Small intestine (tissue), 7 donors: ENCODE measurements at regions not wholly inside any gene's neighbourhood (a gene's known extent, or its start where the extent isn't known, plus 50 kb on each side); places are given as distances from the start of the nearest gene placed in this dataset.

Experiments
- DNase-seq, 2 donors: peaks; one replicate each; pipeline versions ENCODE4 v3.0.0 to v3.0.0-alpha.2; 2013
- FAIRE-seq: peaks from 2 replicates; lab custom pipeline; 2012; peaks lifted over from hg19 to GRCh38; lab: Jason Lieb, UNC
- H3K27ac ChIP-seq, 3 donors: one replicate each; pipeline ENCODE4 v1.5.1; 2013; ENCODE audit warnings: low read length in 2 of 3, mild to moderate bottlenecking in 2 of 3, control low read depth in 1 of 3, inconsistent platforms in 1 of 3, low read depth in 1 of 3, moderate library complexity in 1 of 3
- H3K27me3 ChIP-seq, 3 donors: one replicate each; pipeline ENCODE4 v1.6.1; 2013; ENCODE audit warnings: low read length in 3 of 3, inconsistent platforms in 1 of 3; ENCODE audit not compliant: control insufficient read depth in 3 of 3, insufficient read depth in 3 of 3
- H3K36me3 ChIP-seq, 3 donors: one replicate each; pipeline ENCODE4 v1.6.1; 2013; ENCODE audit warnings: low read length in 3 of 3, inconsistent platforms in 1 of 3, low read depth in 1 of 3, mild to moderate bottlenecking in 1 of 3, moderate library complexity in 1 of 3; ENCODE audit not compliant: control insufficient read depth in 3 of 3, insufficient read depth in 2 of 3
- H3K4me1 ChIP-seq, 3 donors: one replicate each; pipeline ENCODE4 v1.6.1; 2013; ENCODE audit warnings: low read length in 2 of 3, inconsistent platforms in 1 of 3, low read depth in 1 of 3, mild to moderate bottlenecking in 1 of 3, moderate library complexity in 1 of 3; ENCODE audit not compliant: control insufficient read depth in 3 of 3, insufficient read depth in 2 of 3
- H3K4me3 ChIP-seq, 3 donors: one replicate each; pipeline ENCODE4 v1.5.1; 2013; ENCODE audit warnings: low read length in 3 of 3, control low read depth in 1 of 3, inconsistent platforms in 1 of 3, low read depth in 1 of 3, mild to moderate bottlenecking in 1 of 3, moderate library complexity in 1 of 3
- H3K9me3 ChIP-seq, 2 donors: one replicate each; pipeline ENCODE4 v1.6.1; 2013; ENCODE audit warnings: low read depth in 1 of 2, low read length in 1 of 2; ENCODE audit not compliant: control insufficient read depth in 2 of 2, insufficient read depth in 1 of 2
- WGBS, 3 donors: extraction: QIAGEN DNeasy Blood & Tissue Kit; methylation state at CpG; one replicate each; pipeline ENCODE4 v1.1.7; 2013; 5-methylcytosine and 5-hydroxymethylcytosine counted together
- donor health status: healthy with polysubstance abuse.
- donor health status: control.
- donor health status: control.
- donor health status: Bipolar disorder and iron deficiency.
- donor health status: healthy.

DNA sequence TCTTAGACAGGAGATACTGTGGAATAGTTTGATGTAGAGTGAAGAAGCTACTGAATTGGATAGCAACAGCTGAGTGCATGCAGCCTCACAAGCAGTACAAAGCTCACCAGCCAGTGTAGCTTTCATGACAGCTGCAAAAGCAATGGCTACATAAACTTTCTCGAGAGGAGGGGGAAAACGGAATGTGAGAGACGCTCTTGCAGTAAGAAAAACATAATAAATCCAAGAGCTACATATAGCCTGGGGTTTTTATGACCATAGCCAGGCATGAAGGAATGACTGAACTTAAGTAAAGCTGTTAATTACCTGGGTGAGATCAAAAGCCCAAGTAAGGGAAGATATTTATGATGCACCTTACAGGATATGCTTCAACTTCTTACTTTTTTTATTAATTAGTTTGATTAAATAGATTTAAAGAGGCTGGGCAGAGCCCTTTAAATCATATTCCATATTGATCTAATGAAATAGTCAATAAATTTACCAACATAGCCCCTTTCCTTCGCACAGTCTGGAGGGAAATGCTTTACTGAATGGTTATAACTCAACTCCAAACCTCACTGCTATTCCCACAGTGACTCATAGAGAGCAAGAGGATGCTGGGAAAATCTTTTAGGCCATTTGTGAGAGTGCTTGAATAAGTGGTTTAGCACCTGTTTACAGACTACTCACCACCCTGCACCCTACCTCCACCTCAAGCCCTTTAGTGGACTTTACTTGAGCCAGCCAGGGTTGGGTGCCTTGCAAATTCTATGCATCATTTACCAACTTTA is 407.2 kb upstream of the CLINT1 start:
- WGBS, 3 donors, result 68 to 74% (median 70%) methylated on average over 4 of the region's 4 CpGs
- H3K27me3 ChIP-seq, result no peaks in the 10 kb centered on the region
- H3K9me3 ChIP-seq, result no peaks in the 10 kb centered on the region
- DNase-seq (no peak), FAIRE-seq (no peak)
- H3K36me3 ChIP-seq, result no peaks in the 10 kb centered on the region
- H3K27ac ChIP-seq, result no peak overlapping the region
- no peak overlapping the region for H3K4me3 ChIP-seq
- H3K4me1 ChIP-seq, result no peaks in the 10 kb centered on the region

- H3K27me3 ChIP-seq, result no peaks in the 10 kb centered on the region
- no peaks in the 10 kb centered on the region for H3K4me1 ChIP-seq
- H3K4me3 ChIP-seq, result no peak overlapping the region
- no peak for FAIRE-seq
- DNase-seq, result no peak
- no peak overlapping the region for H3K27ac ChIP-seq
- H3K9me3 ChIP-seq, result no peaks in the 10 kb centered on the region
- no peaks in the 10 kb centered on the region for H3K36me3 ChIP-seq
Measured at GRCh38 chr5:158265346-158265745, 406.4 kb upstream of the CLINT1 start.

GRCh38 chr5:158264264-158264663 is 405.3 kb upstream of the CLINT1 start:
- Histone ChIP-seq H3K36me3 (no peaks in the 10 kb centered on the region), H3K27me3 (no peaks in the 10 kb centered on the region), H3K9me3 (no peaks in the 10 kb centered on the region), H3K4me1 (no peaks in the 10 kb centered on the region), H3K4me3 (no peak overlapping the region), H3K27ac (no peak overlapping the region)
- FAIRE-seq (no peak), DNase-seq (no peak)
- 61 to 85% (median 74%) methylated on average over 2 of the region's 2 CpGs for WGBS, 3 donors

GRCh38 chr5:158261674-158262367 is 402.9 kb upstream of the CLINT1 start:
- Histone ChIP-seq H3K9me3 (no peaks in the 10 kb centered on the region), H3K4me1 (no peaks in the 10 kb centered on the region), H3K36me3 (no peaks in the 10 kb centered on the region), H3K27ac (no peak overlapping the region), H3K4me3 (no peak overlapping the region), H3K27me3 (no peaks in the 10 kb centered on the region)
- DNase-seq, result no peak
- no peak for FAIRE-seq
- 61 to 74% (median 71%) methylated on average over 3 of the region's 3 CpGs for WGBS, 3 donors

DNA sequence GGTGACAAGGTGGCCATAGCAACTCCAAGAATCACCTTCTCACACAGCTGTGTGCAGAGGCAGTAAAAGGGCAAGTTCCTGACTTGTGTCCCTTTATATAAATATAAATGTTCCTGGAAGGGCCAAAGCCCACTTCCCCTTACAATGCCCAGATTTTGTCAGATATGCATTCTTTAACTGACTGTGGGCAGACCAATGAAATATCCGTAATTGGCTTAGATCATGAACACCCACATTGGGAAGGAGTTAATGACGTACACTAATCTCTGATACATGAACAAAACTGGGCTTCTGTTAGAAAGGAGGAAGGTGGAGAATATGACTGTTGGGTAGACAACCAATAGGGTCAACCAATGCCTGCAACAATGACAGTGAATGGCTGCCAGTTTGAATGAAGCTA is 397.2 kb upstream of the CLINT1 start:
- Histone ChIP-seq H3K27ac (no peak overlapping the region), H3K4me1 (no peaks in the 10 kb centered on the region), H3K27me3 (no peaks in the 10 kb centered on the region), H3K4me3 (no peak overlapping the region), H3K9me3 (no peaks in the 10 kb centered on the region), H3K36me3 (no peaks in the 10 kb centered on the region)
- WGBS, 3 donors, result 82 to 93% (median 88%) methylated on average over 2 of the region's 2 CpGs
- FAIRE-seq (no peak), DNase-seq (no peak)

GRCh38 chr5:158255609-158256008 is 396.7 kb upstream of the CLINT1 start:
- no peaks in the 10 kb centered on the region for H3K9me3 ChIP-seq
- WGBS, 3 donors, result 93 to 97% (median 96%) methylated on average over 1 of the region's 1 CpG
- no peak overlapping the region for H3K4me3 ChIP-seq
- H3K4me1 ChIP-seq, result no peaks in the 10 kb centered on the region
- H3K36me3 ChIP-seq, result no peaks in the 10 kb centered on the region
- no peaks in the 10 kb centered on the region for H3K27me3 ChIP-seq
- H3K27ac ChIP-seq, result no peak overlapping the region
- DNase-seq, result no peak
- no peak for FAIRE-seq

DNA sequence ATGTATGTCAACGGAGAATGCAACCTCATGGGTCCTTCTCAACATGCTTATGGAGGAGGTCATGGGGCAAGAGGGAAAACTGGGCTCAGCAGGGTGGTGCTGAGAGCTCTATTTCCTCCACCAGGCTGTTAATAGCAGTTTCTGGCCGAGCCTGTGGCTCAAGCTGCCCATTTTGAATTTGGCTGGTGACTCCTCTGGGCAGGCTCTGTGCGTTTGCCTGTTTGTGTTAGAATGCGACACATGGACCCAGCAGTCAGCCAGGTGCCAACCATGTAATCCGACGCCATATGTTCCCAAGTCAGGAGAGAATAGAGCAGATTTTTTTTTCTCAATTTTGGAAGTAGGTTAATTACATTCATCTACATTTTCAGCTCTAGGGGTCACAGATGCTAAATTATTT is 387.7 kb upstream of the CLINT1 start:
- DNase-seq (no peak), FAIRE-seq (no peak)
- H3K36me3 ChIP-seq, result no peaks in the 10 kb centered on the region
- no peaks in the 10 kb centered on the region for H3K9me3 ChIP-seq
- H3K4me1 ChIP-seq, result no peaks in the 10 kb centered on the region
- H3K27ac ChIP-seq, result no peak overlapping the region
- WGBS, 3 donors, result 71 to 80% (median 73%) methylated on average over 6 of the region's 6 CpGs
- peaks cover 0 to 2% (median 0%) of the 10 kb centered on the region in 3 donors for H3K27me3 ChIP-seq
- no peak overlapping the region for H3K4me3 ChIP-seq

DNA sequence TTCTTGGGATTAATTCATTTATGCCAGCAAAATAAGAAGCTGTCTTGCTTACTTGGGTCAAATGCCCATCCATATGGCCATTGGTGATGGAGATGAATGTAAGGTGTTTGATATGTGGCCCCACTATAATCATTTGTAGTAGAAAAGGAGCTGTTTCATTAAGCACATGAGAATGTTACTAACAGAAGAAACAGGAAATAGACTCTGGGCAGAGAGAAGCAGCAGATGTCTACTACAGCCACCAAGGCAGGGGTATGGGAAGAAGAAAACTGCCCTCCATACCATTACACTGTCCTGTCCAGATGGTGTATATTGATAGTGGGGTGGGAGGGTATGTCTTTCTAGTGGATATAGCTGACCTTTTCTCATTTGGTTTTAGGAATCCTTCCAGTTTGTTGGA is 386.6 kb upstream of the CLINT1 start:
- Histone ChIP-seq H3K27me3 (peaks cover 0 to 2% (median 0%) of the 10 kb centered on the region in 3 donors), H3K36me3 (no peaks in the 10 kb centered on the region), H3K27ac (no peak overlapping the region), H3K4me1 (no peaks in the 10 kb centered on the region), H3K4me3 (no peak overlapping the region), H3K9me3 (no peaks in the 10 kb centered on the region)
- DNase-seq, result no peak
- FAIRE-seq, result no peak
